K562 (cell line): ENCODE measurements at regions not wholly inside any gene's neighbourhood (a gene's known extent, or its start where the extent isn't known, plus 50 kb on each side); places are given as distances from the start of the nearest gene placed in this dataset.

Experiments
- CBX5 ChIP-seq: IDR thresholded peaks from 2 replicates; pipeline ENCODE4 v1.6.1; 2014; ENCODE audit warnings: low read depth, borderline replicate concordance
- CTCF ChIP-seq, 3 experiments: IDR thresholded peaks in 2 of 3; conservative IDR thresholded peaks in 1 of 3; 2 replicates each; pipeline ENCODE4 v1.5.1; 2011 to 2012; ENCODE audit warnings: low read length in 3 of 3, mild to moderate bottlenecking in 3 of 3, control low read depth in 2 of 3, improper control_type of control experiment in 1 of 3, inconsistent platforms in 1 of 3, low read depth in 1 of 3, mixed read lengths in 1 of 3, moderate library complexity in 1 of 3; ENCODE audit not compliant: insufficient read depth in 2 of 3
- FOXM1 ChIP-seq, 2 experiments: fragments of 450-650 bp in 1 of 2; sonication (generic) in 1 of 2; formaldehyde crosslinking in 1 of 2; IDR thresholded peaks; 2 replicates each; pipeline versions ENCODE4 v1.6.1 to v1.9.0; 2017 to 2022; ENCODE audit warnings: low read depth in 2 of 2, mild to moderate bottlenecking in 2 of 2, missing genetic modification reagents in 1 of 2, moderate library complexity in 1 of 2
- POLR2A ChIP-seq: fragments of 450-650 bp; conservative IDR thresholded peaks from 2 replicates; pipeline ENCODE4 v1.6.1; 2016

GRCh38 chr2:144690771-144691170 lies 170.9 kb upstream of the ZEB2 start:
- TF ChIP-seq CTCF (IDR thresholded peaks at IDR 0.05 in 2 of 3, conservative IDR thresholded peaks at IDR 0.05 in 1 of 3; ENCODE audit: insufficient read depth in 2 of 3, low read depth in 1 of 3, low read length in 3 of 3) (no peak), CBX5 (no peak), FOXM1 (IDR thresholded peaks at IDR 0.05; ENCODE audit: low read depth) (no peak), FOXM1 (CRISPR knock-in tag; IDR thresholded peaks at IDR 0.05; ENCODE audit: low read depth) (no peak), POLR2A (no peak)
